Tibial nerve (tissue), 4 donors: ENCODE measurements at regions not wholly inside any gene's neighbourhood (a gene's known extent, or its start where the extent isn't known, plus 50 kb on each side); places are given as distances from the start of the nearest gene placed in this dataset.

Experiments used
- DNase-seq, 2 donors: peaks; one replicate each; pipeline ENCODE4 v3.0.0-alpha.2; 2019; ENCODE audit warnings: low spot score in 2 of 2
- H3K27ac ChIP-seq, 4 donors: fragments of 200-600 bp; sonication (generic) in 3 of 4; one replicate each; pipeline ENCODE4 v1.5.1; 2017 to 2019; ENCODE audit warnings: mild to moderate bottlenecking in 1 of 4
- H3K27me3 ChIP-seq, 2 donors: fragments of 200-600 bp; sonication (generic) in 1 of 2; one replicate each; pipeline versions ENCODE4 v1.5.1 to v1.6.0; 2017 to 2019
- H3K36me3 ChIP-seq, 3 donors: fragments of 200-600 bp; sonication (generic); one replicate each; pipeline ENCODE4 v1.5.1; 2018 to 2019
- H3K4me1 ChIP-seq, 4 donors: fragments of 200-600 bp; sonication (generic) in 3 of 4; one replicate each; pipeline ENCODE4 v1.5.1; 2017 to 2019
- H3K4me3 ChIP-seq, 4 donors: fragments of 200-600 bp; sonication (generic) in 3 of 4; one replicate each; pipeline ENCODE4 v1.5.1; 2017 to 2019; ENCODE audit warnings: mild to moderate bottlenecking in 1 of 4, moderate library complexity in 1 of 4
- H3K9me3 ChIP-seq, 4 donors: fragments of 200-600 bp; sonication (generic) in 3 of 4; one replicate each; pipeline ENCODE4 v1.5.1; 2017 to 2019
- CTCF ChIP-seq, 5 experiments: fragments of 200-600 bp in 3 of 5; fragments of 450-650 bp in 2 of 5; sonication (generic) in 3 of 5; IDR thresholded peaks; one replicate each; pipeline ENCODE4 v1.5.1; 2016 to 2019; ENCODE audit warnings: antibody characterized with exemption in 5 of 5, mild to moderate bottlenecking in 3 of 5, moderate library complexity in 2 of 5
- EP300 ChIP-seq, 2 donors: sonication (generic); formaldehyde crosslinking; IDR thresholded peaks; one replicate each; pipeline ENCODE4 v1.6.1; 2017; ENCODE audit warnings: antibody characterized with exemption in 2 of 2, mild to moderate bottlenecking in 1 of 2
- POLR2A ChIP-seq, 2 donors: fragments of 450-650 bp; IDR thresholded peaks; one replicate each; pipeline ENCODE4 v1.6.1; 2017; ENCODE audit warnings: antibody characterized with exemption in 2 of 2, mild to moderate bottlenecking in 2 of 2, moderate library complexity in 2 of 2
- WGBS, 2 donors: methylation state at CpG; one replicate each; pipeline ENCODE4 v1.1.5; 2018; 5-methylcytosine and 5-hydroxymethylcytosine counted together

- TF ChIP-seq POLR2A (IDR thresholded peaks at IDR 0.05) (no peak), CTCF (IDR thresholded peaks at IDR 0.05) (no peak), EP300 (IDR thresholded peaks at IDR 0.05) (no peak)
- H3K9me3 ChIP-seq: no peaks in the 10 kb centered on the region
- WGBS, 2 donors: 48 to 49% methylated on average over 1 of the region's 1 CpG
- peaks cover 0 to 8% (median 0%) of the 10 kb centered on the region in 4 donors for H3K4me1 ChIP-seq
- H3K27ac ChIP-seq: no peak overlapping the region
- H3K27me3 ChIP-seq: no peaks in the 10 kb centered on the region
- no peaks in the 10 kb centered on the region for H3K36me3 ChIP-seq
- no peak overlapping the region for H3K4me3 ChIP-seq
- no peak for DNase-seq
Measured at GRCh38 chr6:82775361-82775760, 290.3 kb downstream of the UBE3D start.

DNA sequence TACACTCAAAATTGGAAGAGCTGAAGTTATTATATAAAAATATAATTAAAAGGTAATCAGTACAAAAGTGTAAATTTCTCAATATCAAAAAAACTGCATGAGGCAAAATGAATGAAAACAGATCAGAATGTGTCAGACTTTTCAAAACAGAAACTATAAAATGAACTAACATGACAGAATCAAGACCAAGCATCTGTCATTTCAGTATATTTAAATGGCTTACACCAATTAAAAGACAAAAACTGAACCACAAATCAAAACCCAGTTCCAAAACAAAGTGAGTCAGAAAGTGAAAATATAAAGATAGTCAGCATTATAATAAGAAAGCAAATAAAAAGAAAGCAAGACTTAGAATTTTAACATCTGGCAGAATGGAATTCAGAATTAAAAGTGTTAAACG, 289.7 kb downstream of the UBE3D start:
- 43 to 64% methylated on average over 1 of the region's 1 CpG for WGBS, 2 donors
- H3K36me3 ChIP-seq: no peaks in the 10 kb centered on the region
- H3K27me3 ChIP-seq: no peaks in the 10 kb centered on the region
- DNase-seq: no peak
- no peak overlapping the region for H3K27ac ChIP-seq
- no peak overlapping the region for H3K4me3 ChIP-seq
- peaks cover 0 to 8% (median 0%) of the 10 kb centered on the region in 4 donors for H3K4me1 ChIP-seq
- no peaks in the 10 kb centered on the region for H3K9me3 ChIP-seq
- TF ChIP-seq EP300 (IDR thresholded peaks at IDR 0.05): no peak
- TF ChIP-seq POLR2A (IDR thresholded peaks at IDR 0.05): no peak
- no peak for TF ChIP-seq CTCF (IDR thresholded peaks at IDR 0.05)

GRCh38 chr6:82779041-82779440, 286.6 kb downstream of the UBE3D start:
- Histone ChIP-seq H3K9me3 (no peaks in the 10 kb centered on the region), H3K27me3 (no peaks in the 10 kb centered on the region), H3K36me3 (no peaks in the 10 kb centered on the region), H3K27ac (no peak overlapping the region), H3K4me1 (peaks cover 0 to 8% (median 0%) of the 10 kb centered on the region in 4 donors), H3K4me3 (no peak overlapping the region)
- 64% methylated on average over 3 of the region's 3 CpGs for WGBS, 2 donors
- DNase-seq: no peak
- TF ChIP-seq POLR2A (IDR thresholded peaks at IDR 0.05): no peak
- no peak for TF ChIP-seq EP300 (IDR thresholded peaks at IDR 0.05)
- TF ChIP-seq CTCF (IDR thresholded peaks at IDR 0.05): no peak

DNA sequence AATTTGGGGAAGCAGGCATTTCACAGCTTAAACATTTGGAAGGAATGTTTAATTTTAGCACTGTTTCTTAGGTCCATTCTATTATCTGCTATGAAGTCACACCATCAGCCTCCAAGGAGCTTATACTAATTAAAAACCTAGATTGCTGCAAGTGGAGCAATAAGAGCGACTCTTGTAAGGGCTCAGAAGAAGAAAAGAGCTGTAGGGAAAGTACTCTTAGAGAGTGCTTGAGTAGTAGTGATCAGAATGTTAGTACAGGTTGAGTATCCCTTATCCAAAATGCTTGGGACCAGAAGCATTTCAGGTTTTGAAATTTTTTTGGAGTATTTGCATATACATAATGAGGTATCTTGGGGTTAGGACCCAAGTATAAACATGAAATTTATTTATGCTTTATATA, 285.3 kb downstream of the UBE3D start:
- no peaks in the 10 kb centered on the region for H3K36me3 ChIP-seq
- no peak for TF ChIP-seq POLR2A (IDR thresholded peaks at IDR 0.05)
- TF ChIP-seq CTCF (IDR thresholded peaks at IDR 0.05): no peak
- TF ChIP-seq EP300 (IDR thresholded peaks at IDR 0.05): no peak
- H3K27ac ChIP-seq: no peak overlapping the region
- peaks cover 0 to 5% (median 0%) of the 10 kb centered on the region in 4 donors for H3K4me1 ChIP-seq
- no peaks in the 10 kb centered on the region for H3K9me3 ChIP-seq
- no peak overlapping the region for H3K4me3 ChIP-seq
- H3K27me3 ChIP-seq: no peaks in the 10 kb centered on the region
- WGBS, 2 donors: 91 to 93% methylated on average over 1 of the region's 1 CpG
- no peak for DNase-seq

DNA sequence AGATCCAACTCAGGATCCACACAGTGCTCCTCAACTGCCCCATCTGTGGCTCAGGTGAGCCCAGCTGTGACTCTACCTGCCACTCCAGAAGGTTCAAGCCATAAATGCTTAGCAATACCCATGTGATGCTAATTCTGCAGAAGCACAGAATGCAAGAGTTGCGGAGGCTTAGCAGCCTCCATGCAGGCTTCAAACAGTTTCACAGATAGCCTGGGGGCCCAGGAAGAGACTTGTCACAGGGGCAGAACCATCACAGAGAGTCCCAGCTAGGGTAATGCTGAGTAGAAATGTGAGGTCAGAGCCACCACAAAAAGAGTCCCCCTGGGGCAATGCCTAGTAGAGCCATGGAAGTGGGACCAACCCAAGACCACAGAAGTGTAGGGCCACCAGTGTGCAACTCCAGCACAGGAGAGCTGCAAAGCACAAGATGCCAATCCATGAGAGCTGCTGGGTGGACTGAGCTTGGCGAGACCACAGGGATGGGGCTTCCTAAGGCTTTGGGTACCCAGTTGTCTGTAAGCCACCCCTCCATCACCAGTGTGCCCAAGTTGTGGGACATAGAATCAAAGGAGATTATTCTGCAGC, 283.9 kb downstream of the UBE3D start:
- H3K4me1 ChIP-seq: no peaks in the 10 kb centered on the region
- H3K27me3 ChIP-seq: no peaks in the 10 kb centered on the region
- H3K9me3 ChIP-seq: no peaks in the 10 kb centered on the region
- TF ChIP-seq EP300 (IDR thresholded peaks at IDR 0.05): no peak
- TF ChIP-seq POLR2A (IDR thresholded peaks at IDR 0.05): no peak
- no peak for TF ChIP-seq CTCF (IDR thresholded peaks at IDR 0.05)
- DNase-seq: no peak
- no peaks in the 10 kb centered on the region for H3K36me3 ChIP-seq
- no peak overlapping the region for H3K4me3 ChIP-seq
- no peak overlapping the region for H3K27ac ChIP-seq
- 86 to 100% methylated on average over 2 of the region's 2 CpGs for WGBS, 2 donors
